ENCODE measurements at regions not wholly inside any gene's neighbourhood (a gene's known extent, or its start where the extent isn't known, plus 50 kb on each side); places are given as distances from the start of the nearest gene placed in this dataset.
"Not testable (repeated sequence)": the region's sequence is repeated elsewhere in the genome, so short reads cannot be mapped to it uniquely, and the experiment has no call there.

DNA sequence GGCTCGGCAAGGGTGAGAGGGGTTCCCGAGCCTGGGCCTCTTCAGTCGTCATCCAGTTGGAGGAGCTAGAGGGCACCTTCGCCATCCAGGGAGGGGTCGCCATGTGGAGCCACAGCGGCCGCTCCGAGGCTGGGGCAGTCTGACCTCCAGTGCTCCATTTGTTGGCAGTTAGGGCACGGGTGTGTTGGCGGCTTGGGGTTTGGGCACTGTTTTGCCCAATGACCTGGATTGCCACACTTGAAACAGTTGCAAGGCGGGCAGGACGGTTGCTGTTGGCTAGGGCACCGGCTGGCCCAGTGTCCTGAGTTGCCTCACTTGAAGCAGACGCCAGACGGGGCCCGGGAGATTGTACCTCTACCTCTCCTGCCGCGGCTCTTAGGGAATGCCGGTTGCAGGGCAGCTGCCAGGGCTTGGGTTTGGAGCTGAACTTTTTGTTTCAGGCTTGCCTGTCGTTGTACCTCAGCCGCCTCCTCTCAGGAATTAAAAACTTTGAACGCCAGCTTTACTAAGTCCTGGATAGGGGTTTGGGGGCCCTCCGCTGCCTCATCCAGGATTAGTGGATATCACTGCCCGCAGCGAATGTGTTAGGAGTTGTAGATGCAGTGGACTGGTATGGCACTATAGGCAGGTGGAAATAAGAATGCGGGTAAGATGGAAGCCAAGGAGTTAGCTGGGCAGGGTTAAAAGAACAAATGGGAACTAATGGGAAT, 639.9 kb upstream of the DPP6 start:
- not testable (repeated sequence) for TF ChIP-seq CTCF, EP300, POLR2A, POLR2AphosphoS5 (IDR thresholded peaks at IDR 0.05)
